Bone marrow (tissue), 2 donors: ENCODE measurements at regions not wholly inside any gene's neighbourhood (a gene's known extent, or its start where the extent isn't known, plus 50 kb on each side); places are given as distances from the start of the nearest gene placed in this dataset.
"Not testable (repeated sequence)": the region's sequence is repeated elsewhere in the genome, so short reads cannot be mapped to it uniquely, and the experiment has no call there.

ENCODE experiments used
- DNase-seq, 2 donors: peaks; one replicate each; lab custom pipeline; 2025; lab: John Stamatoyannopoulos, UW

- DNase-seq, result no peak
Observed at GRCh38 chr17:5952518-5952917, 117.7 kb upstream of the WSCD1 start.

- no peak for DNase-seq
Observed at GRCh38 chr17:5955764-5956163, 114.4 kb upstream of the WSCD1 start.

GRCh38 chr17:5958850-5959249, 111.3 kb upstream of the WSCD1 start:
- no peak for DNase-seq

- DNase-seq, result no peak
Observed at GRCh38 chr17:5962371-5962770, 107.8 kb upstream of the WSCD1 start.

- no peak for DNase-seq
Observed at GRCh38 chr17:5971969-5972368, 98.2 kb upstream of the WSCD1 start.

GRCh38 chr17:5973410-5973809, 96.8 kb upstream of the WSCD1 start:
- DNase-seq, result no peak

- no peak for DNase-seq
Observed at GRCh38 chr17:5975661-5976060, 94.5 kb upstream of the WSCD1 start.

- no peak for DNase-seq
Observed at GRCh38 chr17:5976251-5976650, 93.9 kb upstream of the WSCD1 start.

- DNase-seq, result no peak
Observed at GRCh38 chr17:5978496-5978895, 91.7 kb upstream of the WSCD1 start.

- DNase-seq, result no peak
Observed at GRCh38 chr17:5980941-5981340, 89.2 kb upstream of the WSCD1 start.

- no peak for DNase-seq
Observed at GRCh38 chr17:5986644-5987043, 83.5 kb upstream of the WSCD1 start.

GRCh38 chr17:6000426-6000825, 69.8 kb upstream of the WSCD1 start:
- no peak for DNase-seq

GRCh38 chr17:6003221-6003620, 67.0 kb upstream of the WSCD1 start:
- not testable (repeated sequence) for DNase-seq

GRCh38 chr17:6005939-6006338, 64.2 kb upstream of the WSCD1 start:
- no peak for DNase-seq

GRCh38 chr17:6011206-6011605, 59.0 kb upstream of the WSCD1 start:
- no peak for DNase-seq

- DNase-seq, result no peak
Observed at GRCh38 chr17:6018788-6019187, 51.4 kb upstream of the WSCD1 start.

GRCh38 chr17:6019959-6020358, 50.2 kb upstream of the WSCD1 start:
- no peak for DNase-seq

GRCh38 chr17:6020376-6021010, 49.7 kb upstream of the WSCD1 start:
- no peak for DNase-seq
